ENCODE measurements at regions not wholly inside any gene's neighbourhood (a gene's known extent, or its start where the extent isn't known, plus 50 kb on each side); places are given as distances from the start of the nearest gene placed in this dataset.

GRCh38 chr5:116377276-116378006, 197.2 kb downstream of the SEMA6A start:
- DNase-seq (ENCODE audit: low read depth), result no peak
- no peak overlapping the region for H3K4me3 ChIP-seq (ENCODE audit: low read depth, low read length)
- TF ChIP-seq MYC (IDR thresholded peaks at IDR 0.05; ENCODE audit: low read depth, low read length) (no peak), POLR2A (IDR thresholded peaks at IDR 0.05; ENCODE audit: extremely low read depth, insufficient read length) (no peak)
- TF ChIP-seq, protein P1, sequence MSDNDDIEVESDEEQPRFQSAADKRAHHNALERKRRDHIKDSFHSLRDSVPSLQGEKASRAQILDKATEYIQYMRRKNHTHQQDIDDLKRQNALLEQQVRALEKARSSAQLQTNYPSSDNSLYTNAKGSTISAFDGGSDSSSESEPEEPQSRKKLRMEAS (IDR thresholded peaks at IDR 0.05; ENCODE audit: low read depth, low read length), result no peak
- TF ChIP-seq, protein P2, sequence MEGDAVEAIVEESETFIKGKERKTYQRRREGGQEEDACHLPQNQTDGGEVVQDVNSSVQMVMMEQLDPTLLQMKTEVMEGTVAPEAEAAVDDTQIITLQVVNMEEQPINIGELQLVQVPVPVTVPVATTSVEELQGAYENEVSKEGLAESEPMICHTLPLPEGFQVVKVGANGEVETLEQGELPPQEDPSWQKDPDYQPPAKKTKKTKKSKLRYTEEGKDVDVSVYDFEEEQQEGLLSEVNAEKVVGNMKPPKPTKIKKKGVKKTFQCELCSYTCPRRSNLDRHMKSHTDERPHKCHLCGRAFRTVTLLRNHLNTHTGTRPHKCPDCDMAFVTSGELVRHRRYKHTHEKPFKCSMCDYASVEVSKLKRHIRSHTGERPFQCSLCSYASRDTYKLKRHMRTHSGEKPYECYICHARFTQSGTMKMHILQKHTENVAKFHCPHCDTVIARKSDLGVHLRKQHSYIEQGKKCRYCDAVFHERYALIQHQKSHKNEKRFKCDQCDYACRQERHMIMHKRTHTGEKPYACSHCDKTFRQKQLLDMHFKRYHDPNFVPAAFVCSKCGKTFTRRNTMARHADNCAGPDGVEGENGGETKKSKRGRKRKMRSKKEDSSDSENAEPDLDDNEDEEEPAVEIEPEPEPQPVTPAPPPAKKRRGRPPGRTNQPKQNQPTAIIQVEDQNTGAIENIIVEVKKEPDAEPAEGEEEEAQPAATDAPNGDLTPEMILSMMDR (IDR thresholded peaks at IDR 0.05; ENCODE audit: low read depth, low read length), result no peak

- TF ChIP-seq, protein P2 (IDR thresholded peaks at IDR 0.05; ENCODE audit: low read depth, low read length), result no peak
- no peak for TF ChIP-seq POLR2A (IDR thresholded peaks at IDR 0.05; ENCODE audit: extremely low read depth, insufficient read length)
- no peak for TF ChIP-seq MYC (IDR thresholded peaks at IDR 0.05; ENCODE audit: low read depth, low read length)
- TF ChIP-seq, protein P1 (IDR thresholded peaks at IDR 0.05; ENCODE audit: low read depth, low read length), result no peak
- no peak for DNase-seq (ENCODE audit: low read depth)
- no peak overlapping the region for H3K4me3 ChIP-seq (ENCODE audit: low read depth, low read length)
Observed at GRCh38 chr5:116375926-116376325, 198.7 kb downstream of the SEMA6A start.

GRCh38 chr5:116374434-116374852, 200.2 kb downstream of the SEMA6A start:
- DNase-seq (ENCODE audit: low read depth), result peak; percentile 9
- H3K4me3 ChIP-seq (ENCODE audit: low read depth, low read length), result no peak overlapping the region
- TF ChIP-seq, protein P2 (IDR thresholded peaks at IDR 0.05; ENCODE audit: low read depth, low read length), result no peak
- TF ChIP-seq MYC (IDR thresholded peaks at IDR 0.05; ENCODE audit: low read depth, low read length) (no peak), POLR2A (IDR thresholded peaks at IDR 0.05; ENCODE audit: extremely low read depth, insufficient read length) (no peak)
- TF ChIP-seq, protein P1 (IDR thresholded peaks at IDR 0.05; ENCODE audit: low read depth, low read length), result no peak

- no peak for DNase-seq (ENCODE audit: low read depth)
- H3K4me3 ChIP-seq (ENCODE audit: low read depth, low read length), result no peak overlapping the region
- TF ChIP-seq MYC (IDR thresholded peaks at IDR 0.05; ENCODE audit: low read depth, low read length), result no peak
- TF ChIP-seq POLR2A (IDR thresholded peaks at IDR 0.05; ENCODE audit: extremely low read depth, insufficient read length), result no peak
- TF ChIP-seq, protein P2 (IDR thresholded peaks at IDR 0.05; ENCODE audit: low read depth, low read length), result no peak
- TF ChIP-seq, protein P1 (IDR thresholded peaks at IDR 0.05; ENCODE audit: low read depth, low read length), result no peak
Observed at GRCh38 chr5:116372931-116373597, 201.6 kb downstream of the SEMA6A start.

- DNase-seq (ENCODE audit: low read depth), result peak; percentile 50
- TF ChIP-seq, protein P1 (IDR thresholded peaks at IDR 0.05; ENCODE audit: low read depth, low read length), result no peak
- no peak for TF ChIP-seq POLR2A (IDR thresholded peaks at IDR 0.05; ENCODE audit: extremely low read depth, insufficient read length)
- TF ChIP-seq MYC (IDR thresholded peaks at IDR 0.05; ENCODE audit: low read depth, low read length), result no peak
- TF ChIP-seq, protein P2 (IDR thresholded peaks at IDR 0.05; ENCODE audit: low read depth, low read length), result no peak
- H3K4me3 ChIP-seq (ENCODE audit: low read depth, low read length), result no peak overlapping the region
Observed at GRCh38 chr5:116371935-116372334, 202.7 kb downstream of the SEMA6A start.

Measured in NB4 (cell line).